ENCODE measurements at regions not wholly inside any gene's neighbourhood (a gene's known extent, or its start where the extent isn't known, plus 50 kb on each side); places are given as distances from the start of the nearest gene placed in this dataset.

DNA sequence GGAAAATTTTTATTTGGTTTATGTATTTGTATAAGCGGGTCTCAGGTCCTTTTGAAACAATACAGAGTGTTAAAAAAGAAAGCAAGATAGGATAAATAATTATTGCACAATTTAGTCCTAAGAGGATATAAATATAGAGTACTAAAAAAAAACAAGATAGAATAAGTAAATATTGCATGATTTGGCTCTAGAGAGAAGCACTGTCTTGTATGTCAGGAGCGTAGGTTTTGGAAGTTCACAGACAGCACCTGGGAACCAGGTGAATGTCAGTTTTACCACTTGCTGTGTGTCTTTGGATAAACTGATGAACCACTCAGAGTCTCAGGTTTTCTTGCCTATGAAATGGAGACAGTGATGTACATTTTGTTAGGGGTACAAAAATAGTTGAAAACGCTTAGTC, 266.2 kb upstream of the ADAMTSL1 start:
- no peaks in the 10 kb centered on the region for H3K36me3 ChIP-seq (ENCODE audit: control insufficient read depth, insufficient read depth, low read length)
- ChIA-PET POLR2A (ENCODE audit: unreplicated experiment) (no interaction called here), CTCF (no interaction called here)
- no peaks in the 10 kb centered on the region for H3K9me3 ChIP-seq (ENCODE audit: control insufficient read depth, insufficient read depth, low read length)
- no peak overlapping the region for H3K18ac ChIP-seq (ENCODE audit: low read depth, low read length)
- DNase-seq (no peak), ATAC-seq (ENCODE audit: low read depth) (no peak)
- H2BK15ac ChIP-seq (ENCODE audit: low read depth, low read length): no peak overlapping the region
- H3K79me1 ChIP-seq (ENCODE audit: low read depth in 1 of 2, low read length in 2 of 2): no peaks in the 10 kb centered on the region
- H3K9ac ChIP-seq (ENCODE audit: low read depth, low read length): no peak overlapping the region
- H3K4me2 ChIP-seq (ENCODE audit: low read depth, low read length): no peak overlapping the region
- no peak overlapping the region for H2BK5ac ChIP-seq (ENCODE audit: low read depth, low read length, poor library complexity, severe bottlenecking)
- H3K27ac ChIP-seq (ENCODE audit: insufficient read depth, low read length): no peak overlapping the region
- H4K91ac ChIP-seq (ENCODE audit: insufficient read depth, low read depth, low read length): no peak overlapping the region
- H3K4me1 ChIP-seq (ENCODE audit: control insufficient read depth, insufficient read depth, low read length): no peaks in the 10 kb centered on the region
- intact Hi-C loops (cut with micrococcal nuclease) (no loop called here), dilution Hi-C loops (cut with HindIII; ENCODE audit: low sequenced_read_pairs, unreplicated experiment) (no loop called here), in situ Hi-C loops (cut with MboI; ENCODE audit: low sequenced_read_pairs) (loop anchor here (5.0 kb wide), 1 partner anchor 400 kb away; no protein-coding TSS in a partner anchor)
- H4K8ac ChIP-seq (ENCODE audit: low read depth in 2 of 2, low read length in 2 of 2): no peak overlapping the region
- H2BK120ac ChIP-seq (ENCODE audit: low read depth, low read length): no peak overlapping the region
- peaks cover 4% of the 10 kb centered on the region; the same call in 1 of the 2 replicates for H3K27me3 ChIP-seq (ENCODE audit: control insufficient read depth, insufficient read depth, low read length)
- no peak for TF ChIP-seq MAZ (IDR thresholded peaks at IDR 0.05; ENCODE audit: borderline replicate concordance, low read depth, low read length)
- TF ChIP-seq SMC3 (IDR thresholded peaks at IDR 0.05; ENCODE audit: low read depth, low read length): no peak
- BruUV-seq (replicated peaks): no TSS peak
- no peak overlapping the region for H3K14ac ChIP-seq (replicated peaks; ENCODE audit: low read depth, low read length)
- H4K20me1 ChIP-seq (ENCODE audit: insufficient read depth, low read length): no peaks in the 10 kb centered on the region
- H3K4ac ChIP-seq (ENCODE audit: low read depth, low read length): no peak overlapping the region
- H3K23ac ChIP-seq (ENCODE audit: low read depth, low read length): no peak overlapping the region
- H2AK9ac ChIP-seq (replicated peaks; ENCODE audit: low read depth, low read length, poor library complexity): no peak overlapping the region
- H3K9me1 ChIP-seq (ENCODE audit: insufficient read depth, low read length): no peaks in the 10 kb centered on the region
- H2AK5ac ChIP-seq (ENCODE audit: low read depth, low read length): no peak overlapping the region
- H2BK20ac ChIP-seq (ENCODE audit: low read depth, low read length): no peak overlapping the region
- H3K4me3 ChIP-seq (ENCODE audit: insufficient read depth, low read depth, low read length): no peak overlapping the region
- WGBS, 2 experiments (ENCODE audit: extremely low coverage in 2 of 2, insufficient read length in 1 of 2): no CpG with 5 or more reads among the region's 3 CpGs
- H3K56ac ChIP-seq (ENCODE audit: extremely low read depth, insufficient read depth, low read length): no peak overlapping the region
- no peak overlapping the region for H2AFZ ChIP-seq (replicated peaks; ENCODE audit: low read length, poor library complexity)
- H4K5ac ChIP-seq (ENCODE audit: low read depth, low read length): no peak overlapping the region
